HG03159 (cell line): ENCODE measurements at regions not wholly inside any gene's neighbourhood (a gene's known extent, or its start where the extent isn't known, plus 50 kb on each side); places are given as distances from the start of the nearest gene placed in this dataset.

Experiments used
- ATAC-seq: cut with Tn5 transposase; IDR thresholded peaks from one replicate; pipeline ENCODE4 v1.9.1; 2021; ENCODE audit warnings: mild to moderate bottlenecking, moderate library complexity; ENCODE audit not compliant: unreplicated experiment

DNA sequence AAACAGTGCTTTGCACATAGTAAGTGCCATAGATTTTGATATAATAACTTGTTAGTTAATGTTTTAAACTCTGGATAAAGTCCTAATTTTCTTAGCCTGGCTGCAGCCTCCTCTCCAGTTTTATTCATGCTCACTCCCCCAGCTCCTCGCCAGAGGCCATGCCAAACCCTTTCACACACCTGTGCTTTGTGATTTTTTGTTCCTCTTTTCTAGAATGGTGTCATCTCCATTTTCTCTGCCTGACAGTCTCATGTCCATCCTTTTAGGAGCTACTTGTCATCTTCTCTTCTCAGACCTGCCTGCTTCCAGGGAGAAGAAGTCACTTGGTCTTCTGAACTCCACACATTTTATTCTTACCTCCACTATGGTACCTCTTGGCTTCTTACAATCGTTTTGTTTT is 55.8 kb upstream of the SPATA13 start:
- ATAC-seq = no peak

DNA sequence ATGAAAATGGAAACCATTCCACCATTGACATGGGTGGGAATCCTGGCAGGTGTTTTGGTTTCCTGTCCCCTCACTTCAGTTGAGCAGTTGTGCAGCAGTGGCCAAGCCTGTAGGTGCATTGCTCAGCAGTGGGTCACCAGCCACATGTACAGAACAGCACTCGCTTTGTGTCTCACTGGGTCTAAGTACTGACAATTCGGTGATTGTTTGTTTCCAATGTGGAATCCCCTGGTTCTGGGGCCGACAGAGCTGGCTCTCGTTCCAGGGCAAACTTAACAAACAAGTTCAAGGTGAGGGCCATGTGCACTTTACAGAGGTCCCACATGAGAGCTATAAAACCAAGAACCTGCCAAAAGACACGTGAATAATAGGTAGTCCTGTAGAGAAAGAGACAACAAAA is 54.1 kb upstream of the SPATA13 start:
- no peak for ATAC-seq

DNA sequence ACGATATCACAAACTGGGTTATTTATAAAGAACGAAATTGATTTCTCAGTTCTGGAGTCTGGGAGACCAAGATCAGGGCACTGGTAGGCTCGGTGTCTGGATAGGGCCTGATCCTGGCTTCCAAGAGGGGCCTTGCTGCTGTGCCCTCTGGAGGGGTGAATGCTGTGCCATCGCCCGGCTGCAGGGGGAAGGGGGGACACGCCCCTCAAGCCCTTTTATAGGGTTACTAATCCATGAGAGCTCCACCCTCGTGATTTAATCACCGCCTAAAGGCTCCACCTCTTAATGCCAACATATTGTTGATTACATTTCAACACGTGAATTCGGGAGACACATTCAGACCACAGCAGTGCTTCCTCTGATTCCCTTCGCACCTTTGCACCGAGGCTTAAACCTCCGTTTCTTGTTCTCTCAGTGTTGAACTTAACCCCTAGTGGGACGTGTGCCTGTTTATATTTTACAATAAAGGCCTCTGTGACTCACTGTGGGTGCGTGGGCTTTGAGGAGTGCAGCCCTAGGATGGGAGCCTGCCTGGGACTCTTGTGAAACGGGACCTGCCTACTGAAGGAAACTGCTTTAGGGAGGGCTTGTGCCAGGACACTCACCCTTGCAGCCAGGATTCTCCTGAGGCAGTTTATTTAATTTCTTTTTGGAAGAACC is 52.4 kb upstream of the SPATA13 start:
- no peak for ATAC-seq

GRCh38 chr13:24108615-24108965 is 51.9 kb upstream of the SPATA13 start:
- ATAC-seq = no peak

DNA sequence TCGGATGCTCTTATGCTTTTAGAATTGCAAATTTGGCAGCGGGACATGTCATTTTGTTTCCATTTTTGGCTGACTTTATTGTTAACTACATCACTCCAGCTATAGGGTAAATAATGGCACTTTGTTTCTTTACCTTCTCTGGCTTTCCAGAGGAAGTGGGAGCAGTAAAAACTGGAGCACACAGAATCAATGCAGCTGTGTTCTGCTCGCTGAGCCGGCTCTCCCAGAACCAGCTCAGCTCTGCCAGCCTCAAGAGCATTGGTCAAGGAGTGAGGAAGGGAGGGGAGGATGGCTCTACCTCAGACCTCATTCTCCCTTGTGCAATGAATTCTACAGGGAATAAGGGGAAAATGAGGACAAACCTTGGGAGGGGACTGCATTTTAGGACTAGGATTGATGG is 50.5 kb upstream of the SPATA13 start:
- no peak for ATAC-seq
